ENCODE measurements at regions not wholly inside any gene's neighbourhood (a gene's known extent, or its start where the extent isn't known, plus 50 kb on each side); places are given as distances from the start of the nearest gene placed in this dataset.

DNA sequence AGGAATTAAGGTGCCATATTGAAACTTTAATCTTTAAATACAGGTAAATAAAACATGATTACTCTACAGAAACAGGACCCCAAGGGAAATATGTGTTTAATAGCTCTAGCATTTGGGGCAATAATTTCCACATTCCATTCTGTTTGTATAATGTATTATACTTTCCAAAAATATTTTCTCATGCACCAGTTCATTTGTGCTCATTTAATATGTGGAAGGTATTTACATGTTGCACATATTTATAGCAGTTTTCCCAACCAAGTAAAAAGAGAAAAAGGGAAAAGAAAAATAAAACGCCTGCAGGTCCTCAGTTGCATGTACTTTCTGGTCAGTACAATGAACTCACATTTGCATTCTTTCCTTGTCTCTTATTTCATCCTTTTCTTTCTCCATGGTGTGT, 129.5 kb upstream of the SULF2 start:
- TF ChIP-seq, protein P1, sequence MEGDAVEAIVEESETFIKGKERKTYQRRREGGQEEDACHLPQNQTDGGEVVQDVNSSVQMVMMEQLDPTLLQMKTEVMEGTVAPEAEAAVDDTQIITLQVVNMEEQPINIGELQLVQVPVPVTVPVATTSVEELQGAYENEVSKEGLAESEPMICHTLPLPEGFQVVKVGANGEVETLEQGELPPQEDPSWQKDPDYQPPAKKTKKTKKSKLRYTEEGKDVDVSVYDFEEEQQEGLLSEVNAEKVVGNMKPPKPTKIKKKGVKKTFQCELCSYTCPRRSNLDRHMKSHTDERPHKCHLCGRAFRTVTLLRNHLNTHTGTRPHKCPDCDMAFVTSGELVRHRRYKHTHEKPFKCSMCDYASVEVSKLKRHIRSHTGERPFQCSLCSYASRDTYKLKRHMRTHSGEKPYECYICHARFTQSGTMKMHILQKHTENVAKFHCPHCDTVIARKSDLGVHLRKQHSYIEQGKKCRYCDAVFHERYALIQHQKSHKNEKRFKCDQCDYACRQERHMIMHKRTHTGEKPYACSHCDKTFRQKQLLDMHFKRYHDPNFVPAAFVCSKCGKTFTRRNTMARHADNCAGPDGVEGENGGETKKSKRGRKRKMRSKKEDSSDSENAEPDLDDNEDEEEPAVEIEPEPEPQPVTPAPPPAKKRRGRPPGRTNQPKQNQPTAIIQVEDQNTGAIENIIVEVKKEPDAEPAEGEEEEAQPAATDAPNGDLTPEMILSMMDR (conservative IDR thresholded peaks at IDR 0.05) = no peak
- no peak for TF ChIP-seq EZH2 (IDR thresholded peaks at IDR 0.05; ENCODE audit: low read depth)
